Activated CD4-positive, alpha-beta T cell treated with anti-CD3 and anti-CD28 coated beads for 36 hours (primary cell): ENCODE measurements at regions not wholly inside any gene's neighbourhood (a gene's known extent, or its start where the extent isn't known, plus 50 kb on each side); places are given as distances from the start of the nearest gene placed in this dataset.
"Not testable (repeated sequence)": the region's sequence is repeated elsewhere in the genome, so short reads cannot be mapped to it uniquely, and the experiment has no call there.

Experiments used
- ATAC-seq: fragments of 200-7000 bp; cut with Tn5 transposase; one replicate; pipeline ENCODE4 v1.10.0; 2021; ENCODE audit warnings: mild to moderate bottlenecking, moderate library complexity
- CTCF ChIA-PET: fragments of 350-600 bp; sonication (Branson Sonifier 250); formaldehyde crosslinking; loops from one replicate; lab custom pipeline; 2021; ENCODE audit warnings: antibody characterized with exemption; lab: Charles Lee
- POLR2A ChIA-PET: fragments of 350-600 bp; sonication (Branson Sonifier 250); formaldehyde crosslinking; loops from one replicate; lab custom pipeline; 2021; ENCODE audit warnings: antibody characterized with exemption, inconsistent platforms; lab: Charles Lee
- DNase-seq: peaks from one replicate; pipeline ENCODE4 v3.0.0-alpha.2; 2020
- H3K27ac Mint-ChIP-seq: one replicate; pipeline ENCODE4 v1.8.0; 2021; ENCODE audit warnings: mixed read lengths
- H3K27me3 Mint-ChIP-seq: one replicate; pipeline ENCODE4 v1.8.0; 2021; ENCODE audit warnings: mixed read lengths
- H3K36me3 Mint-ChIP-seq: one replicate; pipeline ENCODE4 v1.8.0; 2021; ENCODE audit warnings: low read depth, mixed read lengths
- H3K4me1 Mint-ChIP-seq: one replicate; pipeline ENCODE4 v1.8.0; 2021; ENCODE audit warnings: mixed read lengths
- H3K4me3 Mint-ChIP-seq: one replicate; pipeline ENCODE4 v1.8.0; 2021; ENCODE audit warnings: mild to moderate bottlenecking, moderate library complexity, mixed read lengths
- H3K9me3 Mint-ChIP-seq: one replicate; pipeline ENCODE4 v1.8.0; 2021; ENCODE audit warnings: low read depth, mixed read lengths
- intact Hi-C, 2 experiments: fragments of 100-400 bp; cut with DNase I in 1 of 2; cut with micrococcal nuclease in 1 of 2; formaldehyde crosslinking; loops; one replicate each; pipeline versions ENCODE4 v1.14.2 to v1.15.1; 2022 to 2024; cut with DNase I, micrococcal nuclease

GRCh38 chr19:30855442-30855841 is 483.3 kb downstream of the ZNF536 start:
- no peak for ATAC-seq
- no peak for DNase-seq
- intact Hi-C loops, result no loop called here
- POLR2A ChIA-PET, result no interaction called here
- Mint-ChIP-seq H3K4me3 (no peak overlapping the region), H3K27me3 (peaks cover 2% of the 10 kb centered on the region), H3K27ac (no peak overlapping the region), H3K4me1 (no peaks in the 10 kb centered on the region), H3K9me3 (no peaks in the 10 kb centered on the region), H3K36me3 (no peaks in the 10 kb centered on the region)
- CTCF ChIA-PET, result no interaction called here

GRCh38 chr19:30854661-30855060 is 482.5 kb downstream of the ZNF536 start:
- Mint-ChIP-seq H3K4me3 (no peak overlapping the region), H3K9me3 (no peaks in the 10 kb centered on the region), H3K4me1 (no peaks in the 10 kb centered on the region), H3K27me3 (peaks cover 2% of the 10 kb centered on the region), H3K27ac (no peak overlapping the region), H3K36me3 (no peaks in the 10 kb centered on the region)
- intact Hi-C loops, result no loop called here
- ChIA-PET POLR2A (no interaction called here), CTCF (no interaction called here)
- no peak for ATAC-seq
- no peak for DNase-seq

GRCh38 chr19:30854207-30854606 is 482.0 kb downstream of the ZNF536 start:
- Mint-ChIP-seq H3K4me1 (no peaks in the 10 kb centered on the region), H3K36me3 (no peaks in the 10 kb centered on the region), H3K4me3 (no peak overlapping the region), H3K27ac (no peak overlapping the region), H3K9me3 (no peaks in the 10 kb centered on the region), H3K27me3 (peaks cover 2% of the 10 kb centered on the region)
- ChIA-PET CTCF (no interaction called here), POLR2A (no interaction called here)
- DNase-seq (no peak), ATAC-seq (no peak)
- intact Hi-C loops, result no loop called here

GRCh38 chr19:30853036-30853435 is 480.9 kb downstream of the ZNF536 start:
- no peak for ATAC-seq
- POLR2A ChIA-PET, result interaction anchor here (0.6 kb wide), 1 partner anchor 415 kb away, joined by 4 read pairs; no protein-coding TSS in a partner anchor
- Mint-ChIP-seq H3K27ac (no peak overlapping the region), H3K9me3 (no peaks in the 10 kb centered on the region), H3K27me3 (peaks cover 2% of the 10 kb centered on the region), H3K4me1 (no peaks in the 10 kb centered on the region), H3K36me3 (no peaks in the 10 kb centered on the region), H3K4me3 (no peak overlapping the region)
- intact Hi-C loops, result no loop called here
- CTCF ChIA-PET, result no interaction called here
- no peak for DNase-seq

GRCh38 chr19:30852168-30852567 is 480.0 kb downstream of the ZNF536 start:
- intact Hi-C loops, result no loop called here
- no peak for DNase-seq
- no peaks in the 10 kb centered on the region for H3K9me3 Mint-ChIP-seq
- no peaks in the 10 kb centered on the region for H3K36me3 Mint-ChIP-seq
- CTCF ChIA-PET, result interaction anchor here (0.7 kb wide), 1 partner anchor 149 kb away, joined by 3 read pairs; no protein-coding TSS in a partner anchor
- POLR2A ChIA-PET, result interaction anchor here (0.6 kb wide), 1 partner anchor 416 kb away, joined by 4 read pairs; no protein-coding TSS in a partner anchor
- no peak overlapping the region for H3K27ac Mint-ChIP-seq
- H3K4me3 Mint-ChIP-seq, result no peak overlapping the region
- peaks cover 2% of the 10 kb centered on the region for H3K27me3 Mint-ChIP-seq
- no peak for ATAC-seq
- no peaks in the 10 kb centered on the region for H3K4me1 Mint-ChIP-seq

- intact Hi-C loops, result no loop called here
- Mint-ChIP-seq H3K4me1 (no peaks in the 10 kb centered on the region), H3K9me3 (no peaks in the 10 kb centered on the region), H3K36me3 (no peaks in the 10 kb centered on the region), H3K27ac (no peak overlapping the region), H3K27me3 (peaks cover 2% of the 10 kb centered on the region), H3K4me3 (no peak overlapping the region)
- POLR2A ChIA-PET, result no interaction called here
- no peak for DNase-seq
- CTCF ChIA-PET, result interaction anchor here (0.7 kb wide), 1 partner anchor 149 kb away, joined by 3 read pairs; no protein-coding TSS in a partner anchor
- ATAC-seq, result no peak
These were observed 479.5 kb downstream of the ZNF536 start for GRCh38 chr19:30851646-30852045.

- no peak overlapping the region for H3K27ac Mint-ChIP-seq
- H3K9me3 Mint-ChIP-seq, result no peaks in the 10 kb centered on the region
- H3K36me3 Mint-ChIP-seq, result no peaks in the 10 kb centered on the region
- ATAC-seq (no peak), DNase-seq (no peak)
- intact Hi-C loops, result no loop called here
- H3K27me3 Mint-ChIP-seq, result peaks cover 2% of the 10 kb centered on the region
- H3K4me3 Mint-ChIP-seq, result no peak overlapping the region
- H3K4me1 Mint-ChIP-seq, result no peaks in the 10 kb centered on the region
- ChIA-PET POLR2A (no interaction called here), CTCF (no interaction called here)
These were observed 476.6 kb downstream of the ZNF536 start for GRCh38 chr19:30848636-30849425.

GRCh38 chr19:30846102-30846501 is 473.9 kb downstream of the ZNF536 start:
- DNase-seq (no peak), ATAC-seq (no peak)
- Mint-ChIP-seq H3K27ac (no peak overlapping the region), H3K9me3 (no peaks in the 10 kb centered on the region), H3K27me3 (no peaks in the 10 kb centered on the region), H3K4me1 (no peaks in the 10 kb centered on the region), H3K4me3 (no peak overlapping the region), H3K36me3 (no peaks in the 10 kb centered on the region)
- intact Hi-C loops, result no loop called here
- POLR2A ChIA-PET, result no interaction called here
- CTCF ChIA-PET, result no interaction called here

- ChIA-PET CTCF (interaction anchor here (0.6 kb wide), 1 partner anchor 69 kb away, joined by 3 read pairs; no protein-coding TSS in a partner anchor), POLR2A (no interaction called here)
- DNase-seq (no peak), ATAC-seq (no peak)
- H3K36me3 Mint-ChIP-seq, result no peaks in the 10 kb centered on the region
- intact Hi-C loops, result no loop called here
- no peaks in the 10 kb centered on the region for H3K27me3 Mint-ChIP-seq
- H3K27ac Mint-ChIP-seq, result no peak overlapping the region
- no peaks in the 10 kb centered on the region for H3K9me3 Mint-ChIP-seq
- H3K4me1 Mint-ChIP-seq, result no peaks in the 10 kb centered on the region
- H3K4me3 Mint-ChIP-seq, result no peak overlapping the region
These were observed 470.7 kb downstream of the ZNF536 start for GRCh38 chr19:30842926-30843325.

GRCh38 chr19:30841934-30842333 is 469.8 kb downstream of the ZNF536 start:
- Mint-ChIP-seq H3K36me3 (no peaks in the 10 kb centered on the region), H3K27ac (no peak overlapping the region), H3K4me1 (no peaks in the 10 kb centered on the region), H3K4me3 (no peak overlapping the region), H3K9me3 (no peaks in the 10 kb centered on the region), H3K27me3 (peaks cover 2% of the 10 kb centered on the region)
- ATAC-seq (no peak), DNase-seq (no peak)
- ChIA-PET POLR2A (no interaction called here), CTCF (no interaction called here)
- intact Hi-C loops, result no loop called here

- POLR2A ChIA-PET, result no interaction called here
- DNase-seq (no peak), ATAC-seq (no peak)
- intact Hi-C loops, result no loop called here
- no peak overlapping the region for H3K27ac Mint-ChIP-seq
- no peaks in the 10 kb centered on the region for H3K36me3 Mint-ChIP-seq
- no peaks in the 10 kb centered on the region for H3K4me1 Mint-ChIP-seq
- H3K9me3 Mint-ChIP-seq, result peaks cover 2% of the 10 kb centered on the region
- H3K27me3 Mint-ChIP-seq, result peaks cover 6% of the 10 kb centered on the region
- CTCF ChIA-PET, result no interaction called here
- no peak overlapping the region for H3K4me3 Mint-ChIP-seq
These were observed 458.7 kb downstream of the ZNF536 start for GRCh38 chr19:30830875-30831274.

- DNase-seq, POLR2A ChIA-PET, H3K9me3 Mint-ChIP-seq, intact Hi-C loops, H3K27ac Mint-ChIP-seq, ATAC-seq, CTCF ChIA-PET, H3K4me1 Mint-ChIP-seq, H3K27me3 Mint-ChIP-seq, H3K36me3 Mint-ChIP-seq, H3K4me3 Mint-ChIP-seq: not testable (repeated sequence)
These were observed 453.3 kb downstream of the ZNF536 start for GRCh38 chr19:30825505-30825904.
